ENCODE measurements at regions not wholly inside any gene's neighbourhood (a gene's known extent, or its start where the extent isn't known, plus 50 kb on each side); places are given as distances from the start of the nearest gene placed in this dataset.
"Not testable (repeated sequence)": the region's sequence is repeated elsewhere in the genome, so short reads cannot be mapped to it uniquely, and the experiment has no call there.

GRCh38 chr15:92806171-92806570 lies 94.0 kb upstream of the CHD2 start:
- not testable (repeated sequence) for DNase-seq

- DNase-seq, result no peak
Observed at GRCh38 chr15:92806763-92807162, 93.4 kb upstream of the CHD2 start.

- DNase-seq, result peak; percentile 66
Observed at GRCh38 chr15:92807971-92808571, 92.1 kb upstream of the CHD2 start.

- no peak for DNase-seq
Observed at GRCh38 chr15:92808598-92809063, 91.5 kb upstream of the CHD2 start.

GRCh38 chr15:92809064-92809879 lies 90.9 kb upstream of the CHD2 start:
- peak; percentile 98 for DNase-seq

GRCh38 chr15:92809880-92810361 lies 90.2 kb upstream of the CHD2 start:
- DNase-seq, result no peak

GRCh38 chr15:92810418-92811138 lies 89.5 kb upstream of the CHD2 start:
- no peak for DNase-seq

GRCh38 chr15:92811148-92811913 lies 88.8 kb upstream of the CHD2 start:
- DNase-seq, result no peak

- no peak for DNase-seq
Observed at GRCh38 chr15:92812271-92812670, 87.9 kb upstream of the CHD2 start.

- no peak for DNase-seq
Observed at GRCh38 chr15:92813485-92813884, 86.6 kb upstream of the CHD2 start.

GRCh38 chr15:92817339-92817886 lies 82.7 kb upstream of the CHD2 start:
- no peak for DNase-seq

- DNase-seq, result no peak
Observed at GRCh38 chr15:92818651-92819277, 81.4 kb upstream of the CHD2 start.

- DNase-seq, result no peak
Observed at GRCh38 chr15:92819278-92820235, 80.6 kb upstream of the CHD2 start.

- peak; percentile 93 for DNase-seq
Observed at GRCh38 chr15:92820236-92821021, 79.7 kb upstream of the CHD2 start.

- no peak for DNase-seq
Observed at GRCh38 chr15:92821491-92822116, 78.5 kb upstream of the CHD2 start.

- DNase-seq, result peak; percentile 37
Observed at GRCh38 chr15:92822216-92823144, 77.6 kb upstream of the CHD2 start.

- no peak for DNase-seq
Observed at GRCh38 chr15:92825985-92826384, 74.1 kb upstream of the CHD2 start.

- DNase-seq, result peak; percentile 47
Observed at GRCh38 chr15:92827991-92828390, 72.1 kb upstream of the CHD2 start.

Data from activated CD8-positive, alpha-beta memory T cell treated with anti-CD3 and anti-CD28 coated beads, Interleukin-2, amount 50 U/mL, for 48 hours (primary cell).